GM04503 (cell line): ENCODE measurements at regions not wholly inside any gene's neighbourhood (a gene's known extent, or its start where the extent isn't known, plus 50 kb on each side); places are given as distances from the start of the nearest gene placed in this dataset.
A peak's percentile ranks its signal among the peaks of the same experiment; 100 is the strongest.

Experiments
- DNase-seq: peaks from one replicate; pipeline ENCODE4 v3.0.0-alpha.2; 2012; ENCODE audit warnings: low read depth

GRCh38 chr2:220987839-220988238, 584.3 kb downstream of the EPHA4 start:
- DNase-seq, result no peak

- no peak for DNase-seq
Observed at GRCh38 chr2:220991972-220992371, 580.1 kb downstream of the EPHA4 start.

- DNase-seq, result no peak
Observed at GRCh38 chr2:220994846-220995245, 577.3 kb downstream of the EPHA4 start.

GRCh38 chr2:220995581-220995980, 576.5 kb downstream of the EPHA4 start:
- no peak for DNase-seq

GRCh38 chr2:220998156-220998555, 573.9 kb downstream of the EPHA4 start:
- no peak for DNase-seq

GRCh38 chr2:220999356-220999755, 572.7 kb downstream of the EPHA4 start:
- DNase-seq, result no peak

GRCh38 chr2:221001381-221001801, 570.7 kb downstream of the EPHA4 start:
- DNase-seq, result no peak

GRCh38 chr2:221002101-221002685, 569.9 kb downstream of the EPHA4 start:
- no peak for DNase-seq

- DNase-seq, result no peak
Observed at GRCh38 chr2:221005338-221005737, 566.8 kb downstream of the EPHA4 start.

- DNase-seq, result no peak
Observed at GRCh38 chr2:221006084-221006483, 566.0 kb downstream of the EPHA4 start.

- no peak for DNase-seq
Observed at GRCh38 chr2:221016551-221016950, 555.6 kb downstream of the EPHA4 start.

GRCh38 chr2:221018262-221018661, 553.8 kb downstream of the EPHA4 start:
- no peak for DNase-seq

- DNase-seq, result no peak
Observed at GRCh38 chr2:221019668-221020067, 552.4 kb downstream of the EPHA4 start.

- no peak for DNase-seq
Observed at GRCh38 chr2:221022554-221022953, 549.5 kb downstream of the EPHA4 start.

GRCh38 chr2:221025398-221025797, 546.7 kb downstream of the EPHA4 start:
- DNase-seq, result no peak

GRCh38 chr2:221034026-221034701, 537.9 kb downstream of the EPHA4 start:
- no peak for DNase-seq

GRCh38 chr2:221034973-221035372, 537.1 kb downstream of the EPHA4 start:
- DNase-seq, result no peak

- DNase-seq, result no peak
Observed at GRCh38 chr2:221042926-221043325, 529.2 kb downstream of the EPHA4 start.

GRCh38 chr2:221044781-221045180, 527.3 kb downstream of the EPHA4 start:
- no peak for DNase-seq

GRCh38 chr2:221050020-221050795, 521.9 kb downstream of the EPHA4 start:
- DNase-seq, result no peak

- no peak for DNase-seq
Observed at GRCh38 chr2:221051162-221051561, 520.9 kb downstream of the EPHA4 start.

GRCh38 chr2:221060376-221060775, 511.7 kb downstream of the EPHA4 start:
- peak; percentile 16 for DNase-seq

- no peak for DNase-seq
Observed at GRCh38 chr2:221063568-221063967, 508.5 kb downstream of the EPHA4 start.
